Lower lobe of right lung (tissue), 2 donors: ENCODE measurements at regions not wholly inside any gene's neighbourhood (a gene's known extent, or its start where the extent isn't known, plus 50 kb on each side); places are given as distances from the start of the nearest gene placed in this dataset.
A peak's percentile ranks its signal among the peaks of the same experiment; 100 is the strongest.

Experiments used
- ATAC-seq, 2 donors: fragments of 200-7000 bp; cut with Tn5 transposase; one replicate each; pipeline ENCODE4 v1.9.1; 2020 to 2022; ENCODE audit warnings: mild to moderate bottlenecking in 2 of 2, moderate library complexity in 2 of 2
- DNase-seq: peaks from one replicate; pipeline ENCODE4 v3.0.0-alpha.2; 2020
- H3K27ac ChIP-seq: fragments of 200-600 bp; one replicate; pipeline ENCODE4 v1.8.0; 2022
- H3K27me3 ChIP-seq: fragments of 200-600 bp; one replicate; pipeline ENCODE4 v1.8.0; 2022; ENCODE audit warnings: low read depth
- H3K36me3 ChIP-seq: fragments of 200-600 bp; one replicate; pipeline ENCODE4 v1.8.0; 2022; ENCODE audit warnings: mild to moderate bottlenecking
- H3K4me1 ChIP-seq: fragments of 200-600 bp; one replicate; pipeline ENCODE4 v1.8.0; 2022
- H3K4me3 ChIP-seq: fragments of 200-600 bp; one replicate; pipeline ENCODE4 v1.8.0; 2022; ENCODE audit warnings: mild to moderate bottlenecking
- H3K9me3 ChIP-seq: fragments of 200-600 bp; one replicate; pipeline ENCODE4 v1.8.0; 2022
- intact Hi-C: fragments of 100-400 bp; cut with DNase I; formaldehyde crosslinking; loops from one replicate; pipeline ENCODE4 v1.11.0; 2022
- TF ChIP-seq, protein P1 (sequence below): fragments of 200-600 bp; IDR thresholded peaks from one replicate; pipeline ENCODE4 v1.8.0; 2022; ENCODE audit warnings: antibody characterized with exemption, mild to moderate bottlenecking
- donor health status: DM: no; HTN: yes; CAD: no; lungs with severe emphysema.

DNA sequence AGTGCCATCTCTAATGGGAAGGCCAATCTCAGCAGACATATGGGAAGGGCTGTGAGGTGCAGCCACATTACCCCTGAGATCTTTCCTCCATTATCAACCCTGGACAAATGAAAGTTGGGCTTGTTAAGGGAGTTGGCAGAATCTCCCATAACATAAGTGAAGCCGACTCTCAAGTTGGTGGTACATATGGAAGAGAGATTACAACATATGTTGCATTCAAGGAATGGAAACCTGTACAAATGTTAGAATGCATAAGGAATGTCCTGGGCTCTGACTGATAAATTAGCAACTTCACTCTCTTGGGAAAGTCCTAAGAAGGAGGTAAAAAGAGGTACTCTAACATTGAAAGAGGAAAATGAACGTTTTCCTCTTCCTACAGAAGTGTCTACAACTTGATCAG lies 288.7 kb downstream of the IL20RB start:
- H3K4me1 ChIP-seq = no peaks in the 10 kb centered on the region
- peaks cover 4% of the 10 kb centered on the region for H3K9me3 ChIP-seq
- no peak overlapping the region for H3K27ac ChIP-seq
- no peaks in the 10 kb centered on the region for H3K27me3 ChIP-seq
- intact Hi-C loops = no loop called here
- DNase-seq (no peak), ATAC-seq (no peak)
- TF ChIP-seq, protein P1, sequence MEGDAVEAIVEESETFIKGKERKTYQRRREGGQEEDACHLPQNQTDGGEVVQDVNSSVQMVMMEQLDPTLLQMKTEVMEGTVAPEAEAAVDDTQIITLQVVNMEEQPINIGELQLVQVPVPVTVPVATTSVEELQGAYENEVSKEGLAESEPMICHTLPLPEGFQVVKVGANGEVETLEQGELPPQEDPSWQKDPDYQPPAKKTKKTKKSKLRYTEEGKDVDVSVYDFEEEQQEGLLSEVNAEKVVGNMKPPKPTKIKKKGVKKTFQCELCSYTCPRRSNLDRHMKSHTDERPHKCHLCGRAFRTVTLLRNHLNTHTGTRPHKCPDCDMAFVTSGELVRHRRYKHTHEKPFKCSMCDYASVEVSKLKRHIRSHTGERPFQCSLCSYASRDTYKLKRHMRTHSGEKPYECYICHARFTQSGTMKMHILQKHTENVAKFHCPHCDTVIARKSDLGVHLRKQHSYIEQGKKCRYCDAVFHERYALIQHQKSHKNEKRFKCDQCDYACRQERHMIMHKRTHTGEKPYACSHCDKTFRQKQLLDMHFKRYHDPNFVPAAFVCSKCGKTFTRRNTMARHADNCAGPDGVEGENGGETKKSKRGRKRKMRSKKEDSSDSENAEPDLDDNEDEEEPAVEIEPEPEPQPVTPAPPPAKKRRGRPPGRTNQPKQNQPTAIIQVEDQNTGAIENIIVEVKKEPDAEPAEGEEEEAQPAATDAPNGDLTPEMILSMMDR = no peak
- H3K36me3 ChIP-seq = no peaks in the 10 kb centered on the region
- H3K4me3 ChIP-seq = no peak overlapping the region

- Histone ChIP-seq H3K27ac (no peak overlapping the region), H3K36me3 (no peaks in the 10 kb centered on the region), H3K4me3 (no peak overlapping the region), H3K27me3 (no peaks in the 10 kb centered on the region), H3K4me1 (no peaks in the 10 kb centered on the region), H3K9me3 (peaks cover 8% of the 10 kb centered on the region)
- DNase-seq (no peak), ATAC-seq (no peak)
- TF ChIP-seq, protein P1 = no peak
- intact Hi-C loops = no loop called here
Observed at GRCh38 chr3:137249311-137249940, 291.6 kb downstream of the IL20RB start.

- ATAC-seq (no peak), DNase-seq (no peak)
- Histone ChIP-seq H3K36me3 (no peaks in the 10 kb centered on the region), H3K9me3 (no peaks in the 10 kb centered on the region), H3K27ac (no peak overlapping the region), H3K4me3 (no peak overlapping the region), H3K4me1 (no peaks in the 10 kb centered on the region), H3K27me3 (no peaks in the 10 kb centered on the region)
- TF ChIP-seq, protein P1 = no peak
- intact Hi-C loops = no loop called here
Observed at GRCh38 chr3:137259089-137259488, 301.3 kb downstream of the IL20RB start.

DNA sequence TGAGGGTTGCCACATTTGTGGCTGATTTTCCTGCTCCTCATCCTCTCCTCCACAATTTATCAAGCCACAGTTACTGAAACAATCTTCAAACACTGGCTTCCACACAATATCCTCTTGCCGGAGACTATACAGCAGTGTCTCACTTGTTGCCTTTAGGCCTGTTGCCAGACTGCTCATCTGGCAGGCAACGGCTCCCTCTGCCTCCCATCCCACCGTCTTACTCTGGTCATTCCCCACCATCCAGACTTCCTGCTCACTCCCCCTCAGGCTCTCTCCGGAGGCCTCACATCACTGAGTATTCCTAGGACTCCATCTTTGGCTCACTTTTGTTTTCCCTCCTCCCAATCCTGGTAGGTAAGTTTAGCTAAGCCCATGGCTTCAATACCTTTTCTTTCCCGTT lies 301.9 kb downstream of the IL20RB start:
- intact Hi-C loops = no loop called here
- Histone ChIP-seq H3K36me3 (no peaks in the 10 kb centered on the region), H3K9me3 (no peaks in the 10 kb centered on the region), H3K27ac (no peak overlapping the region), H3K27me3 (no peaks in the 10 kb centered on the region), H3K4me1 (no peaks in the 10 kb centered on the region), H3K4me3 (no peak overlapping the region)
- ATAC-seq = no peak
- TF ChIP-seq, protein P1 = no peak
- no peak for DNase-seq

- H3K4me3 ChIP-seq = no peak overlapping the region
- H3K27me3 ChIP-seq = no peaks in the 10 kb centered on the region
- TF ChIP-seq, protein P1 = no peak
- no peak overlapping the region for H3K27ac ChIP-seq
- H3K9me3 ChIP-seq = no peaks in the 10 kb centered on the region
- no peaks in the 10 kb centered on the region for H3K4me1 ChIP-seq
- H3K36me3 ChIP-seq = no peaks in the 10 kb centered on the region
- intact Hi-C loops = no loop called here
- peak in 1 of 2 donors; percentile 29 for ATAC-seq
- no peak for DNase-seq
Observed at GRCh38 chr3:137264071-137264820, 306.5 kb downstream of the IL20RB start.
